OCI-LY7 (cell line): ENCODE measurements at regions not wholly inside any gene's neighbourhood (a gene's known extent, or its start where the extent isn't known, plus 50 kb on each side); places are given as distances from the start of the nearest gene placed in this dataset.

Experiments used
- BruUV-seq: library from RNA; stranded (reverse); fragments of 400-500 nt; replicated peaks from 2 replicates; lab custom pipeline; 2021; lab: Mats Ljungman, UMichigan
- CTCF ChIA-PET: fragments of 300-600 bp; sonication (Branson Sonifier 250); formaldehyde crosslinking; loops from one replicate; lab custom pipeline; 2022; ENCODE audit warnings: antibody characterized with exemption; ENCODE audit not compliant: unreplicated experiment; lab: Charles Lee
- POLR2A ChIA-PET: fragments of 300-600 bp; sonication (Branson Sonifier 250); formaldehyde crosslinking; loops from one replicate; lab custom pipeline; 2022; ENCODE audit warnings: antibody characterized with exemption; lab: Charles Lee
- DNase-seq: peaks from one replicate; pipeline ENCODE4 v3.0.0-alpha.2; 2015; ENCODE audit warnings: low spot score
- H2AFZ ChIP-seq: fragments of 200-600 bp; sonication (generic), shearing (Covaris generic); 2 replicates; pipeline ENCODE4 v1.6.1; 2014; ENCODE audit warnings: mild to moderate bottlenecking, antibody characterized with exemption, low read length, moderate library complexity
- H3K27ac ChIP-seq: fragments of 200-600 bp; sonication (generic); 2 replicates; pipeline ENCODE4 v1.5.1; 2014; ENCODE audit warnings: mixed run types, low read depth, mild to moderate bottlenecking, moderate library complexity, low read length, inconsistent platforms; ENCODE audit not compliant: poor library complexity, severe bottlenecking
- H3K36me3 ChIP-seq: fragments of 200-600 bp; sonication (generic); 2 replicates; pipeline ENCODE4 v1.6.1; 2014; ENCODE audit warnings: mild to moderate bottlenecking, antibody characterized with exemption, low read length, moderate library complexity, mixed read lengths; ENCODE audit not compliant: insufficient read depth
- H3K4me1 ChIP-seq: fragments of 200-600 bp; sonication (generic); 2 replicates; pipeline ENCODE4 v1.5.1; 2014; ENCODE audit warnings: mild to moderate bottlenecking, low read length; ENCODE audit not compliant: insufficient read depth, poor library complexity, severe bottlenecking
- H3K4me2 ChIP-seq: fragments of 200-600 bp; sonication (generic); 2 replicates; pipeline ENCODE4 v1.6.1; 2014; ENCODE audit warnings: mild to moderate bottlenecking, low read length
- H3K4me3 ChIP-seq: fragments of 200-600 bp; sonication (generic); 2 replicates; pipeline ENCODE4 v1.5.1; 2014; ENCODE audit warnings: mild to moderate bottlenecking, low read depth, low read length; ENCODE audit not compliant: poor library complexity, severe bottlenecking
- H3K79me2 ChIP-seq: fragments of 200-600 bp; sonication (generic); 2 replicates; pipeline ENCODE4 v1.6.1; 2016; ENCODE audit warnings: low read depth, mild to moderate bottlenecking, low read length, moderate library complexity, mixed read lengths; ENCODE audit not compliant: insufficient read depth
- H3K9me2 ChIP-seq: fragments of 200-600 bp; sonication (generic); 2 replicates; pipeline ENCODE4 v1.6.1; 2016; ENCODE audit warnings: mild to moderate bottlenecking, low read length, mixed read lengths; ENCODE audit not compliant: insufficient read depth
- H3K9me3 ChIP-seq: fragments of 200-600 bp; sonication (generic); 2 replicates; pipeline ENCODE4 v1.6.1; 2014; ENCODE audit warnings: mild to moderate bottlenecking, mixed run types, low read length, mixed read lengths
- H4K20me1 ChIP-seq: fragments of 200-600 bp; sonication (generic); 2 replicates; pipeline ENCODE4 v1.6.1; 2014; ENCODE audit warnings: mild to moderate bottlenecking, antibody characterized with exemption, low read length, moderate library complexity, mixed read lengths; ENCODE audit not compliant: insufficient read depth
- CTCF ChIP-seq: fragments of 200-600 bp; sonication (generic); conservative IDR thresholded peaks from 2 replicates; pipeline ENCODE4 v1.5.1; 2014; ENCODE audit warnings: mild to moderate bottlenecking, antibody characterized with exemption, low read length, moderate library complexity, mixed read lengths
- EZH2phosphoT487 ChIP-seq: fragments of 200-600 bp; sonication (generic); IDR thresholded peaks from 2 replicates; pipeline ENCODE4 v1.6.1; 2018; ENCODE audit warnings: low read depth, borderline replicate concordance, mild to moderate bottlenecking, mixed run types, antibody characterized with exemption, low read length, moderate library complexity, mixed read lengths
- intact Hi-C: fragments of 100-400 bp; cut with micrococcal nuclease; formaldehyde crosslinking; loops from one replicate; pipeline ENCODE4 v1.10.0; 2022; ENCODE audit not compliant: unreplicated experiment

GRCh38 chr16:64629622-64630021 is 492.2 kb downstream of the CDH11 start:
- no peaks in the 10 kb centered on the region for H3K36me3 ChIP-seq
- DNase-seq, result no peak
- no peak overlapping the region for H3K4me2 ChIP-seq
- no TSS peak for BruUV-seq
- no peaks in the 10 kb centered on the region for H3K79me2 ChIP-seq
- ChIA-PET POLR2A (interaction anchor here (1.7 kb wide), 1 partner anchor 9 kb away, joined by 4 read pairs; no protein-coding TSS in a partner anchor), CTCF (no interaction called here)
- H3K9me3 ChIP-seq, result no peaks in the 10 kb centered on the region
- intact Hi-C loops, result no loop called here
- no peaks in the 10 kb centered on the region for H3K9me2 ChIP-seq
- TF ChIP-seq EZH2phosphoT487 (no peak), CTCF (no peak)
- H3K27ac ChIP-seq, result no peak overlapping the region
- H4K20me1 ChIP-seq, result no peaks in the 10 kb centered on the region
- no peaks in the 10 kb centered on the region for H3K4me1 ChIP-seq
- H3K4me3 ChIP-seq, result no peak overlapping the region
- no peak overlapping the region for H2AFZ ChIP-seq

- Histone ChIP-seq H4K20me1 (no peaks in the 10 kb centered on the region), H3K9me3 (no peaks in the 10 kb centered on the region), H2AFZ (no peak overlapping the region), H3K4me2 (no peak overlapping the region), H3K79me2 (no peaks in the 10 kb centered on the region), H3K36me3 (no peaks in the 10 kb centered on the region), H3K4me1 (no peaks in the 10 kb centered on the region), H3K4me3 (no peak overlapping the region), H3K9me2 (no peaks in the 10 kb centered on the region), H3K27ac (no peak overlapping the region)
- DNase-seq, result no peak
- no TSS peak for BruUV-seq
- intact Hi-C loops, result no loop called here
- ChIA-PET CTCF (no interaction called here), POLR2A (interaction anchor here (1.7 kb wide), 1 partner anchor 11 kb away, joined by 4 read pairs; no protein-coding TSS in a partner anchor)
- TF ChIP-seq EZH2phosphoT487 (no peak), CTCF (no peak)
These were observed 494.1 kb downstream of the CDH11 start for GRCh38 chr16:64627781-64628180.

GRCh38 chr16:64627288-64627687 is 494.6 kb downstream of the CDH11 start:
- H3K9me3 ChIP-seq, result no peaks in the 10 kb centered on the region
- H3K4me2 ChIP-seq, result no peak overlapping the region
- no peaks in the 10 kb centered on the region for H3K79me2 ChIP-seq
- ChIA-PET CTCF (no interaction called here), POLR2A (interaction anchor here (1.6 kb wide), 1 partner anchor 15 kb away, joined by 5 read pairs; no protein-coding TSS in a partner anchor)
- no peak overlapping the region for H2AFZ ChIP-seq
- H3K27ac ChIP-seq, result no peak overlapping the region
- H3K4me1 ChIP-seq, result no peaks in the 10 kb centered on the region
- no TSS peak for BruUV-seq
- H3K36me3 ChIP-seq, result no peaks in the 10 kb centered on the region
- DNase-seq, result peak; percentile 3
- no peak overlapping the region for H3K4me3 ChIP-seq
- H3K9me2 ChIP-seq, result no peaks in the 10 kb centered on the region
- H4K20me1 ChIP-seq, result no peaks in the 10 kb centered on the region
- intact Hi-C loops, result no loop called here
- TF ChIP-seq CTCF (no peak), EZH2phosphoT487 (no peak)
